Transverse colon (tissue), 3 donors: ENCODE measurements at regions not wholly inside any gene's neighbourhood (a gene's known extent, or its start where the extent isn't known, plus 50 kb on each side); places are given as distances from the start of the nearest gene placed in this dataset.

Source experiments
- CTCF ChIP-seq, 5 experiments: fragments of 200-600 bp in 3 of 5; fragments of 450-650 bp in 2 of 5; sonication (generic) in 3 of 5; IDR thresholded peaks; 1 replicate in 2 of 5; 2 replicates in 3 of 5; pipeline ENCODE4 v1.5.1; 2016 to 2017; ENCODE audit warnings: antibody characterized with exemption in 5 of 5, inconsistent platforms in 3 of 5, mild to moderate bottlenecking in 2 of 5, moderate library complexity in 1 of 5
- POLR2A ChIP-seq: fragments of 450-650 bp; IDR thresholded peaks from one replicate; pipeline ENCODE4 v1.6.1; 2016; ENCODE audit warnings: antibody characterized with exemption, mild to moderate bottlenecking, moderate library complexity

GRCh38 chr7:26443751-26444150 lies 152.1 kb downstream of the SNX10 start:
- TF ChIP-seq POLR2A, result no peak
- TF ChIP-seq CTCF (IDR thresholded peaks at IDR 0.05), result no peak
